ENCODE measurements at regions not wholly inside any gene's neighbourhood (a gene's known extent, or its start where the extent isn't known, plus 50 kb on each side); places are given as distances from the start of the nearest gene placed in this dataset.

DNA sequence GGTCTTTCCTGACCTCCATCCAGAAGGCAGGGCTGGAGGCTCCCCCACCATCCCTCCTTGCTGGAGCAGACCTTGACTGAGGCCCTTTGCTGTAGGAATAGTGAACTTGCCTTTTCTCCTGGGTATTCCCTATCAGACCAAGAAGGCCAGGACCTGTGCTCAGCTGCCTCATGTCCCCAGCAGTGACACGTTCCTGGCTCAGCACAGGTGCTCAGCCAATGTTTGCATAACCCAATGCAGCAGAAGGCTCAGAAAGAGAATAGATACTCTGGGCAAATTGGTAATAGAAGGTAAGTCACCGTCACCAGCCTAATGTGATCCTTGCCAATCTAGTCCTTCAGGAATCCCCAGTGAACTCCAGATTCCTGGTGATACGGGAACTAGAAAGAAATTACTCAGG is 96.4 kb downstream of the ACTL7B start:
- Histone ChIP-seq H3K9me1 (replicated peaks; ENCODE audit: control insufficient read depth, extremely low read depth, insufficient read depth, low read length) (no peaks in the 10 kb centered on the region), H2AFZ (ENCODE audit: low read depth, low read length) (no peak overlapping the region), H3K4me3 (replicated peaks in 1 of 3; ENCODE audit: insufficient read depth in 1 of 3, low read depth in 1 of 3, low read length in 3 of 3) (no peak overlapping the region), H3K27ac (ENCODE audit: insufficient read depth, low read depth, low read length) (no peak overlapping the region), H3K9ac (replicated peaks; ENCODE audit: extremely low read depth, insufficient read depth, low read length) (no peak overlapping the region), H3K4me1 (ENCODE audit: control insufficient read depth, extremely low read depth, insufficient read depth, low read length) (no peaks in the 10 kb centered on the region), H3K79me2 (ENCODE audit: control insufficient read depth, insufficient read depth, low read length) (no peaks in the 10 kb centered on the region), H4K20me1 (replicated peaks; ENCODE audit: control insufficient read depth, extremely low read depth, insufficient read depth, low read length) (no peaks in the 10 kb centered on the region), H3K27me3 (ENCODE audit: control insufficient read depth in 2 of 2, insufficient read depth in 2 of 2, low read length in 2 of 2) (no peaks in the 10 kb centered on the region), H3K36me3 (ENCODE audit: control insufficient read depth in 2 of 2, extremely low read depth in 1 of 2, insufficient read depth in 2 of 2, low read length in 2 of 2) (no peaks in the 10 kb centered on the region), H3K9me3 (replicated peaks; ENCODE audit: control insufficient read depth, insufficient read depth, low read length) (no peaks in the 10 kb centered on the region), H3K4me2 (ENCODE audit: insufficient read depth, low read length) (no peak overlapping the region)
- intact Hi-C loops (cut with micrococcal nuclease) (no loop called here), dilution Hi-C loops (cut with MboI; ENCODE audit: extremely low pct_ligation_motif_present, low sequenced_read_pairs) (no loop called here)
- ChIA-PET POLR2A (no interaction called here), CTCF (interaction anchor here (1.0 to 4.3 kb wide), 4 partner anchors 16 to 1294 kb away, joined by 3 to 56 read pairs (median 4); no protein-coding TSS in a partner anchor)
- TF ChIP-seq POLR2AphosphoS5 (IDR thresholded peaks at IDR 0.05; ENCODE audit: insufficient read depth, low read depth, low read length) (no peak), POLR2A (IDR thresholded peaks at IDR 0.05; ENCODE audit: low read depth, low read length) (no peak), EZH2 (IDR thresholded peaks at IDR 0.05; ENCODE audit: borderline replicate concordance, low read depth, low read length, severe bottlenecking) (no peak), MYC (IDR thresholded peaks at IDR 0.05; ENCODE audit: low read depth, low read length) (no peak), GATA2 (IDR thresholded peaks at IDR 0.05; ENCODE audit: insufficient read depth, insufficient read length, low read depth, low read length) (no peak), JUN (IDR thresholded peaks at IDR 0.05; ENCODE audit: borderline replicate concordance, insufficient read depth, insufficient read length, low read depth) (no peak), CTCF (IDR thresholded peaks at IDR 0.05; ENCODE audit: extremely low read depth in 1 of 2, insufficient read depth in 1 of 2, low read depth in 1 of 2, low read length in 2 of 2) (no peak), FOS (IDR thresholded peaks at IDR 0.05; ENCODE audit: borderline replicate concordance, insufficient read depth, low read length) (no peak)
- TF ChIP-seq, protein P1, sequence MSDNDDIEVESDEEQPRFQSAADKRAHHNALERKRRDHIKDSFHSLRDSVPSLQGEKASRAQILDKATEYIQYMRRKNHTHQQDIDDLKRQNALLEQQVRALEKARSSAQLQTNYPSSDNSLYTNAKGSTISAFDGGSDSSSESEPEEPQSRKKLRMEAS (IDR thresholded peaks at IDR 0.05; ENCODE audit: insufficient read depth, insufficient read length), result no peak
- BruUV-seq (replicated peaks), result no TSS peak
- FAIRE-seq, result no peak
- no peak for DNase-seq (ENCODE audit: low read depth, low spot score)

Measured in endothelial cell of umbilical vein (primary cell).